Fibroblast of skin of scalp (primary cell): ENCODE measurements at regions not wholly inside any gene's neighbourhood (a gene's known extent, or its start where the extent isn't known, plus 50 kb on each side); places are given as distances from the start of the nearest gene placed in this dataset.
"Not testable (repeated sequence)": the region's sequence is repeated elsewhere in the genome, so short reads cannot be mapped to it uniquely, and the experiment has no call there.

ENCODE experiments used
- DNase-seq: peaks from one replicate; pipeline ENCODE4 v3.0.0-alpha.2; 2013

DNA sequence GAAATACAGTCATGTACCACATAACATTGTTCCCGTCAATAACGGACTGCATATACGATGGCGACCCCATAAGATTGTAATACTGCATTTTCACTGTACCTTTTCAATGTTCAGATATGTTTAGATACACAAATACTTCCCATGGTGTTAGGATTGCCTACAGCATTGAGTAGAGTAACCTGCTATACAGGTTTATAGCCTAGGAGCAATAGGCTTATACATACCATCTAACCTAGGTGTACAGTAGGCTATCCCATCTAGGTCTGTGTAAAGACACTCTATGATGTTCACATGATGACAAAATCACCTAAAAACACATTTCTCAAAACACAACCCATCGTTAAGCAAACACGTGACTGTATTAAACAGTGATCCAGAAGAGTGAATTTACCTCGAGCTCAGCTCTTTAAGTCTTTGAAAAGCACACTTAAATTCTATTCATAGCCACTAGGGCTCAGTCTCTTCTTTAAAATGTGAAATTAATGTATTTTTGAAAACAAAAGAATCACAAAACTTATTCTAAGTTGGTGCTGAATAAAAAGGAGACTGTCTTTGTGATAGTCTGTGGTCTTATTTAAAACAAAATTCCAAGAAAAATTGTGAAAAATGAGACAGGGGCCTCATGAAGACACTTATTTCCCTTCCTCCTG lies 239.1 kb upstream of the ARID2 start:
- no peak for DNase-seq

DNA sequence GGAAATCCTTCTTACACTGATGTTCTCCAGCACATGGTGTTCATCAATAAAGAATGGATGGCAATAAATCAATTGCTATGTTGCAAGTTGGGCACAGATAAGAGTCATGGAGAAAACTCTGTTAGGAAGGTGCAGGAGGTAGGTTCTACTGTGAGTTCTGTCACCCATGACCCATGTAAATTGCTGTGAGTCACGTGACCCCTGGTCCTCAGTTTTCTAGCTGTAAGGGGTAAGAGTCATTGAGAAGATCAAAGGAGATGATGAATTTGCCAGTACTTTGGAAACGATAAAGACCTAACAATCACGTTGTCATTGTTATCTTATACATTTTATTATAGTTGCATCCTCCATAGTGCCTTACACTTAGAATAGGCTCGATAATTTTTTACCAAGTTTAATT lies 235.2 kb upstream of the ARID2 start:
- no peak for DNase-seq

DNA sequence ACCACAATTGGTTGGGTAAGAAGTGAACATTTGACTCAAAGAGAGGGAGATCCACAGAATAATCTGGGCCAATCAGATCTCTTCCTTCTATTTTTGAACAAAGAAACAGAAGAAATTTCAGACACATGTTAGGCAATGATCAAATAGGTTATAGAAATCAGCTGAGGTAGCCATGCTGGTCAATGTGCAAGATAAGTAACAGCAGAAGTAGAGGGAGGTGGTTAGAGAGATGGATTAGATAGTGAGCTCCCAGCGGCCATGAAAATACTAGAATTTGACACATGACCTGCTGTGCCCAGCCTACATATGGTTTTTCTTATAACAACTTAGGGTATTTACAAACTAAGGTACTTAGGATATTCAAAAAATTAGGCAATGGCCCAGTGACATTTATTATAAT lies 230.9 kb upstream of the ARID2 start:
- DNase-seq, result no peak

DNA sequence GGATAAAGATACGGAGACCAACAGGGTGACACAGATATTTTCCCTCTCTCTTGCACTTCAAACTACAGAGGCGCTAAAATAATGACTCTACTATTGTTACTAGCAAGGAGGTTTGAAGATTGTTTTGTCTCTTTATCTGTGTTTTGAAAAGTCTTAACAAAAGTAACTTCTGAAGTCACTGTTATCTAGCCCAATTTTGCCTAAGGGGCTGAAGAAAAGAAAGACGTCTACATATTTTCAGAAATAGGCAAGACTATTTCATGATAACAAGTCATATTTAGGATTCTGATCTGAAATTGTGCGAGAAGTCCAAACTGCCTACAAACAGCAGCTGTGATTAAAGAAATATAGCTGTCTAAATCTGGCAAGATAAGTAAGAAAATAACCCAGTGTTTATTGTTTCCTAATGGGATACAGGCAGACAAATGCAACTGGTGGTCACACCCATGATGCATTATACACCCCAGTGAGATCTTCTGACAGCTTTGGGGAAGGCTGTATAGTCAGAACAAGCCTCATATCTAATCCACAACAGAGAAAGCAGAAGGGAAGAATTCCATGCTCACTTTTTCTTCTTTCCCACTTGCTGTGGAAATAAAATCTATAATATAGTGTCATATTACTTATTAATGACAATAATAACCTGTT lies 226.9 kb upstream of the ARID2 start:
- no peak for DNase-seq

- DNase-seq, result no peak
Measured at GRCh38 chr12:45503899-45504298, 225.6 kb upstream of the ARID2 start.

DNA sequence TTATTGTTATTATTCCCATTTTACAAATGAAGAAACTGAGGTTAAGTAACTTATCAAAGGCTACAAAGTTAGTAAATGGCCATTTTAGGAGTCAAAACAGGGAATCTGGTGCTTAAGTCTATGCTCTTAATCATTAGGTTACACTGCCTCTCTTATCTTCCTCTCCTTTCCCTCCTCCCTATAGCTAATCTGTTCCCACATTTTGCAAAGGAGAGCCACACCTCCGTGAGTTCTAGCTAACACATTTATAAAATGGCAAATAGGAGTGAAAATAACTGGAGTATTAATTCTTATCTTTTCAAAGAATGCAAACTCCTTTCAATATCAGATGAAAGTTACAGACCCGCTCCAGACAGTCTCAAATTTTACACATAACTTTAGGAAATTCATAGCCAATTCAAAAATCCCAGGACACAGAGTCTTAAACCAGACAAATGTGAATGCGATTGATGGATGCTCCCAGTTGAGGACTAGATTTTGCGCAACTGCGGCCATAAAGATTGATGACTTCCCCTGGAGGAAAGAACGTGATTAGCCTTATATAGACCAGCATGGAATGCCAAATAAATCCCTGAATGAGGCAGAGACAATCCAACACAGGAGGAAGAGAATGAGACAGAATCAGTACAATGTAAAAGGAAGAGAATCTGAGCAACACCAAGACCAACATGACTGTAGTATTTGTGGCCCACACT lies 225.0 kb upstream of the ARID2 start:
- no peak for DNase-seq

DNA sequence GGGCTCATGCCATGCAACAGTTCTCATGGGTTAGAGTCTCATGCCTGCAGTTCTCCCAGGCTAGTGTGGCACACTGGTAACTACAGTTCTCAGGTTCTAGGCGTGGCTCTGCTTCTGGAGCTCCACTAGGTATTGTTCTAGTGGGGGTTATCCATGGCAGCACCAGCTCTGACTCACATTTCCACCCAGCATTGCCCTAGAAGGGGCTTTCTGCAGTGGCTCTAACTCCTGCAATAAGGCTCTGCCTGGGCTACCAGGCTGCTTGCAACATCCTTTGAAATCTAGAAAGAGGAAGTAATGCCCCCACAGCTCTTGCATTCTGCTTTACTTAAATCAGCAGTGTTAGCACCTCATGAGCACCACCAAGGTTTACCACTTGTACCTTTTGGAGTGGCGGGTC lies 220.3 kb upstream of the ARID2 start:
- DNase-seq, result no peak

DNA sequence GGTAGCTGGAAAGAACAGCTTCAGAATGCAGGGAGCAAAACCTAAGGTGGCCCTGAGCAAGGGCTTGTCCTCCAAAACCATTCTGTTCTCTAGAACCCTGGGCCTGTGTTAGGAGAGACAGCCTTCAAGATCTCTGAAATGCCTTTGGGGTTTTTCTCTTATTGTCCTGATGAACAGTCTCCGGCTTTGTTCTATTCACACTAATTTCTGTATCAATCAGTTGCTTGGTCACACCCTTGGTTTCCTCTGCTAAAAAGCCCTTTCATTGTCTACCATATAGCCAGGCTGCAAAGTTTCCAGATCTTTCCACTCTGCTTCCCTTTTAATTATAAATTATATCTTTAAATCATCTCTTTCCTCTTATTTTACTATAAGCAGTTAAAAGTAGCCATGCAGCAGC lies 219.9 kb upstream of the ARID2 start:
- no peak for DNase-seq

DNA sequence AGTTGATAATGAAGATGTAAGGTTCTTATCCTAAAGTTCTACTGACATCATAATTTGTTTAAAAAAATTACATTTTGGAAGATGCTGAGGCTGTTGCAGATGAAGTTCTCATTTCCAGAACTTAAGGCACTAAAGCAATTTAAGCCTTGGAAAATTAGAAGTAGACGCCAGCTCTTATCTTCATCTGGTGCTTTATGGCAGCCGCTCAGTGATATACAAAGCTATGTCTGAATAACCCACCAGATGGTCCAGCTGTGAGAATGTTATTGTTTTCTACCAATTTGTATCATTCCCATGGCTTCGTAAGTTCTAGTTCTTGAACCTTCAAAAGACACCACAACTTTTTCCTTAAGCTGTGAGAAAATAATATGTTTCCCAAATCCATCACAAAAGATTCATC lies 212.1 kb upstream of the ARID2 start:
- no peak for DNase-seq

DNA sequence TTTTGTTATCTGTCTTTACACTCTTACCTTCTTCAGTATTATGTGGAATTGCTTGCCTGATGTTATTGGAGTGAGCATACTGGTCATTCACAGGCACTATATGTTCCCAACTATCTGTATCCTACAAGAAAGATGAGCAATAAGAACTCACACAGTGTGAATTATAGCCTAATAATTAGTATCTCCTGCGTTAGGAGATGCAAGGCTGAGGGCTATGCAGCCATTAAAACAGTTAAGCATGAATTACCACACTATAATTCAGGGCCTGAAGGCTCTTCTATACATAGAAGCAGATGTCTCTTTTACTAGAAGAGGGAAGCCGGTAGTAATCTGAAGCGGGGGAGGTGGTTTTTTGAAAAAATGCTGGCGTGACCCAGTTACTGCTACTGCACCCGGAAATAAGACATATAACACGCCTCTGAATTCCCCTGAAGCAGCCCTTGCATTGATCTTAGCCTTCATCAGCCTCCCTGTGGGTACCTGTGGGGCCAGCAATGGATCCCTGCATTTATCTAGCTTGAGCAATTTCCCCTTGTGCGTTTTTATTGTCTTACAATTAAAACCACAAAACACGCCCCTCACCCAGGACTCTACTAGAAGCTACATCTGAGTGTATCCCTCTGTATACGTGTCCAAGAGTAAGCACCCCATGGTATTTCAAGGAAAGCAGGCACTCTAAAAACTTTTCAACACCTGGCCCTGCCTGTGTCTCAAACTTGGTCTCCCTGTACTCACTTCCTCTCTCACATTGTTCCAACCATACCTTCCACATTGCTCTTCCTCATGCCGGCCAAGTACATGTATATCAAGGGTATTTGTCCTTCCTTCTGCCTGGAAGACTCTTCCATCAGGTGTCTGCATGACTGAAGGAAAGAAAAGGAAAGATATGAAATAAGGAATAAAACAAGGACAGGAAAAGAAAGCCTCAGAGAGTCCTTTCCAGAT lies 210.9 kb upstream of the ARID2 start:
- no peak for DNase-seq

DNA sequence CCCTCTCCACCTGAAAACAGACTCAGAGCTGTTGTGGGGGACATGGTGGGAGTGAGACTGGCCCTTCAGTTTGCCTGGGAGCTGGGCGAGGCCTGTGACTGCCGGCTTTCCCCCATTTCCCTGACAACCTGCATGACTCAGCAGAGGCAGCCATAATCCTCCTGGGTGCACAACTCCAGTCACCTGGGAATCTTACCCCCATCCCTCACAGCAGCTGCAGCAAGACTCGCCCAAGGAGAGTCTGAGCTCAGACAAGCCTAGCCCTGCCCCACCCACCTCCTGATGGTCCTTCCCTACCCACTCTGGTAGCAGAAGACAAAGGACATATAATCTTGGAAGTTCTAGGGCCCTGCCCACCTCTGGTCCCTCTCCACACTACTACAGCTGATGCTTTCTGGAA lies 207.3 kb upstream of the ARID2 start:
- no peak for DNase-seq

DNA sequence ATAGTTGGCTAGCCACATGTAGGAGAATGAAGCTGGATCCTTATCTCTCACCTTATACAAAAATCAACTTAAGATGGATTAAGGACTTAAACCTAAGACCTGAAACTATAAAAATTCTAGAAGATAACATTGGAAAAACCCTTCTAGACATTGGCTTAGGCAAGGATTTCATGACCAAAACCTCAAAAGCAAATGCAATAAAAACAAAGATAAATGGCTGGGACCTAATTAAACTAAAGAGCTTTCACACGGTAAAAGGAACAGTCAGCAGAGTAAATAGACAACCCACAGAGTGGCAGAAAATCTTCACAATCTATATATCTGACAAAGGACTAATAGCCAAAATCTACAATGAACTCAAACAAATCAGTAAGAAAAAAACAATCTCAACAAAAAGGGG lies 202.7 kb upstream of the ARID2 start:
- not testable (repeated sequence) for DNase-seq

DNA sequence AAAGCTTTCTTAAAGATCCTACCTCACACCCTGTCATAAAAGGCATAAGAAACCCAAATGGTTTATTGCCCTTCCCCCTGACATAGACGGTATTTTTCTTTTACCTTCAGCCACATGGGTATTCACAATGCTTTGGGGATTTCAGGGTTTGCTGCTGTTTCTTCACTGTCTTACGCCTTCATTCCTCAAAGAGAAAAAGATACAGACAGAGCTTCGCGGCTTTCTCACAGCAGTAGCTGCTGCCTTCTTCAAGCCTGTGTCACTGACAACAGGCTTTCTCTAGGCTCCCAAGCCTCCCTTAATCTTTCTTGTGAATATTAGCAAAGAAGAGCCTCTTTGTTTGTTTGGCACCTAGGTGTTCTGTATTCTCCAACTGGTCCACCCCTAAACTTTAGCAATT lies 197.4 kb upstream of the ARID2 start:
- no peak for DNase-seq

DNA sequence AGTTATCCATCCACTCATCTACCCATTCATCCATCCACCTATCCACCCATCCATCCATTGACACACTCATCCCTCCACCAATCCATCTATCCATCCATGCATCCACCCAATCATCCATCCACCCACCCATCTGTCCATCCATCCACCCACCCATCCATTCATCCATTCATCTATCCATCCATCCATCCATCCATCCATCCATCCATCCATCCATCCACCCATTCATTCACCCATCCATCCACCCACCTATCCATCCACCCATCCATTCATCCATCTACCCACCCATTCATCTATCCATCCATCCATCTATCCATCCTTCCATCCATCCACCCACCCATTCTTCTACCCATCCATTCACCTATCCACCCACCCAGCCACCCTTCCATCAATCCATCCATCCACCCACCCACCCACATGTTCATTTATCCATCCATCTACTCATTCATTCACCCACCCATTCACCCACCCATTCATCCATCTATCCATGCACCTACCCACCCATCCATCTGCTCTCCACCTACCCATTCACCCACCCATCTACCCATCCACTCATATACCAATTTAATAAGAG lies 193.8 kb upstream of the ARID2 start:
- no peak for DNase-seq

DNA sequence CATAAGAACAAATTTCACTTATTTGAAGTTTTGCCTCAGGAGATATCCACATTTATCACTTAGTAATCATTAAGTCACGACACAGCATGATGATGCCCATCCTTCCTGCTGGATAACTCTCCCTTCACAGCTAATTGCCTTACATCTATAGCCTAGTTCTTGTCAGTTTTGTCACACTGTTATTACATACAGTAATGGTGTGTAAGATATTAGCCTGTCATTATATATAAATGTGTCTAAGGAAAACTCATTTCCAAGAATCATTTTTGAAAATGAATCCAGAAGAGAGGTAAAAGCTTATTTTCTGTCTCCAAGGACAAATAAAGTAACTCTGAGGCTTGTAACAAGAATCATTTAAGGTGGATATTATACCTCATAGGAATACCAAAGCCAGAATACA lies 193.2 kb upstream of the ARID2 start:
- no peak for DNase-seq

DNA sequence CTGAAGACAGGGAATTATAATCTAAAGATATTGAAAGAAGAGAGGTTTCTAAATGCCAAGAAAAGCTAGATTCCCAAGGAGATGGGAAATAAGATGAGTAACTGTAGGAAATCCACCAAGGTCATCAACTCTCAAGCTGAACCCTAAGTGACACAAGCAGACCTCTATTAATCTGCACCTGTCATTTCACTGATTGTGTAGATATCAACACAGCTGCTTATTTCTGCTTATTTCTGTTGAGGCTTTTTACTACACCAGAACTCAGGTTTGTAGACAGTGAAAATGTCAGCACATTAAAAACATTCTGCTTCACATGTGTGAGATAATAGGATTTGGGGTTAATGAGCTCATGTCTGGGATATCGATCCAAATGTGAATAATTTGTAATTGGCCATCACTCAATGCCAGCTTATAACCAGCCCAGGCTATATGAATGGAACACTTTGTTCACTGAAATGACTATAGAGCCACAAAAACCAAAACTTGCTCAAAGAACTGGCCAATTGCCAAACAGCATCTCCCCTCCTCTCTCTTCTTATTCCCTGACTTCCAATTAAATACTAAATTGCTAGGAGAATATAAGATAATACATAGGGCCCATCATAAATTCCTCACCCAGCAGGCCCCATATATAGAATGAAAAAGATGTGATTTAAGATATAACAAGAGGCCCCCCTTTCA lies 188.7 kb upstream of the ARID2 start:
- no peak for DNase-seq

- DNase-seq, result peak; percentile 78
Measured at GRCh38 chr12:45543887-45544286, 185.6 kb upstream of the ARID2 start.

DNA sequence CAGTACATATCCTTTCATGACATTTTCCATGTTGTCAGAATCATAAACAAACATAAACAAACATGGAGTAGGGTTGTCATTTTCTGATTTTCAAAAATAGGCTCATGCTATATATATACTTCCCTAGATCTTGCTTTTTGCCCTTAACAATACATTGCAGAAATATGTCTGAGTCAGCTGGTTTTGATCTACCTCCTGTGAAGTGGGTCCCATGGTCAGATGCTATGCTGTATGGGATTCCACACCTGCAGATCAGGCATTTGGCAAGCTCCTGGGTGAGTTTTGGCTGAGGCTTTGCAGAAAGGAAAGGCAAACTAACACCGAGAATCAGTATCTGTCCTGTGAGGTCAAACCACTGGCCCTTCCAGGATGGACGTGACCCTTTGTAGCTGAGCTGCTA lies 183.0 kb upstream of the ARID2 start:
- DNase-seq, result no peak

DNA sequence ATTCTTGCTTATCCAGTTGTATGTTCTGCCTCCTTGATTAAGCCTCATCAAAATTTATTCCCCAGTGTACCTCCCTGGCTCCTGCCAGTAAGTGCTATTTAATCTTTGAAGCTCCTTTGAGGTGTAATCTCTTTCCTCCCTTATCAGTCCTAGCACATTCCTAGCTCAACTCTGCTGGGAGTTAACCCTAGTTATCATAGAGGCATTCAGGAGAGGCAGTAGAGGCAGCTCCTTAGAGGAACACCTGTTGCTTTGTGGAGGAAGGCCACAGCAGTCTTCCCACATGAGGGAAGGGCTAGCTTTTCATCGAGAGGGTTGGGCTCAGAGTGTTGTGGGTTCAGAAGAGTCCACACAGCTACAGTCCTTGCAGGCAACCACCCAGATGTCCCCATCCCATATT lies 182.4 kb upstream of the ARID2 start:
- DNase-seq, result no peak

DNA sequence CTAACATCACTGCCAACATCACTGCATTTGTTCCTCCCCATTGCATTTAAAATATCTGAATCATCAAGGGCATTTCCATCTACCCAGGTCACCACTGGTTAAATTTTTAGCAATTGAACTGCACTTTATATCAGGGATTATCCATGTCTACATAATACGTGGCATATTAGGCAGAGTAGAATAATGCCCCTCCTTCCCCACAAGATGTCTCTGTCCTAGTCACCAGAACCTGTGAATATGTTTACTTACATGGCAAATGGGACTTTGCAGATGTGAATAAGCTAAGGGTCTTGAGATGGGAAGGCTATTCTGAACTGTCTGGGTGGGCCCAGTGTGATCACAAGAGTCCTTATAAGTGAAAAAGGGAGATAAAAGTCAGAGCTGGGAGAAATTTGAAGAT lies 181.7 kb upstream of the ARID2 start:
- DNase-seq, result no peak

GRCh38 chr12:45548426-45548825 lies 181.1 kb upstream of the ARID2 start:
- DNase-seq, result no peak

DNA sequence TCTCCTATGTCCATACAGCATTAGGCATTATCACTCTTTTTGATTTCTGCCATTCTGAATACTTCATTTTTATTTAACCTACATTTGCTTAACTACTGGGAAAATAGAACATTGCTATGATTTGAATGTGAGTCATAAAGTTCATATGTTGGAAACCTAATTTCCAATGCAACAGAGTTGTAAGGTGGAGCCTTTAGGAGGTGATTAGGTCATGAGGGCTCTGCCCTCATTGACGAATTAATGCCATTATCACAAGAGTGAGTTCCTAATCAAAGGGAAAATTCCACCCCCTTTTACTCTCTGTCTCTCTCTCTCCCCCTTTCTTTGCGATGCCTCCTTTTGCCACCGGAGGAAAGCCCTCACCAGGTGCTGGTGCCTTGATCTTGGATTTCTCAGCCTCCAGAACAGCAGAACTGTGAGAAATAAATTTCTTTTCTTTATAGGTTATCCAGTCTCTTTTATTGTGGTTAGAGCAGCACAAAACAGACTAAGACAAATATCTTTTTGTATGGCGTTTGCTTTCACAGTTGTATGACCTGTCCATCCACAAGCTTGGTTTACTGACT lies 180.1 kb upstream of the ARID2 start:
- DNase-seq, result no peak
